ENCODE measurements at regions not wholly inside any gene's neighbourhood (a gene's known extent, or its start where the extent isn't known, plus 50 kb on each side); places are given as distances from the start of the nearest gene placed in this dataset.
"Not testable (repeated sequence)": the region's sequence is repeated elsewhere in the genome, so short reads cannot be mapped to it uniquely, and the experiment has no call there.

DNA sequence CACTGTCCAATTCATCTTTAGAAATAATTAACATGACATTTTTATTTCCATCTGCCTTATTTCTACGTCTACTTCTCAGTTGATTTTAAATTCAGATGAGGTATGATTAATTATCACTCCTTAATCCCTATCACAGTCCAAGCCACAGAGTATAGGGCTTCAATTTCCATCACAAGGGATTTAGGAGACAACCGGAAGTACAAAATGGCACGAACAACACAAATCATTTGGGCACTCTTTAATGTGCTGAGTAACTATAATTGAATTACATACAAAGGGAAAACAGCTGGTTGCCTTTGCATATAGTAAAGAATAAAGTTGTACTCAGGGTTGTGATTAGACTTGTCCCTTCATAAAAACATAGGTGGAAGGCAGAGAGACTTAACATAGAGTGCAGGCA is 290.4 kb upstream of the MAGEB16 start:
- Mint-ChIP-seq H3K27me3 (ENCODE audit: unreplicated experiment) (no peaks in the 10 kb centered on the region), H3K4me1 (ENCODE audit: low read depth, unreplicated experiment) (no peaks in the 10 kb centered on the region), H3K27ac (ENCODE audit: unreplicated experiment) (no peak overlapping the region), H3K4me3 (ENCODE audit: unreplicated experiment) (no peak overlapping the region), H3K9me3 (ENCODE audit: unreplicated experiment) (no peaks in the 10 kb centered on the region), H3K36me3 (ENCODE audit: unreplicated experiment) (no peaks in the 10 kb centered on the region)
- no peak for DNase-seq
- TF ChIP-seq, protein P1, sequence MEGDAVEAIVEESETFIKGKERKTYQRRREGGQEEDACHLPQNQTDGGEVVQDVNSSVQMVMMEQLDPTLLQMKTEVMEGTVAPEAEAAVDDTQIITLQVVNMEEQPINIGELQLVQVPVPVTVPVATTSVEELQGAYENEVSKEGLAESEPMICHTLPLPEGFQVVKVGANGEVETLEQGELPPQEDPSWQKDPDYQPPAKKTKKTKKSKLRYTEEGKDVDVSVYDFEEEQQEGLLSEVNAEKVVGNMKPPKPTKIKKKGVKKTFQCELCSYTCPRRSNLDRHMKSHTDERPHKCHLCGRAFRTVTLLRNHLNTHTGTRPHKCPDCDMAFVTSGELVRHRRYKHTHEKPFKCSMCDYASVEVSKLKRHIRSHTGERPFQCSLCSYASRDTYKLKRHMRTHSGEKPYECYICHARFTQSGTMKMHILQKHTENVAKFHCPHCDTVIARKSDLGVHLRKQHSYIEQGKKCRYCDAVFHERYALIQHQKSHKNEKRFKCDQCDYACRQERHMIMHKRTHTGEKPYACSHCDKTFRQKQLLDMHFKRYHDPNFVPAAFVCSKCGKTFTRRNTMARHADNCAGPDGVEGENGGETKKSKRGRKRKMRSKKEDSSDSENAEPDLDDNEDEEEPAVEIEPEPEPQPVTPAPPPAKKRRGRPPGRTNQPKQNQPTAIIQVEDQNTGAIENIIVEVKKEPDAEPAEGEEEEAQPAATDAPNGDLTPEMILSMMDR (IDR thresholded peaks at IDR 0.05; ENCODE audit: partially characterized antibody, unreplicated experiment): no peak

DNA sequence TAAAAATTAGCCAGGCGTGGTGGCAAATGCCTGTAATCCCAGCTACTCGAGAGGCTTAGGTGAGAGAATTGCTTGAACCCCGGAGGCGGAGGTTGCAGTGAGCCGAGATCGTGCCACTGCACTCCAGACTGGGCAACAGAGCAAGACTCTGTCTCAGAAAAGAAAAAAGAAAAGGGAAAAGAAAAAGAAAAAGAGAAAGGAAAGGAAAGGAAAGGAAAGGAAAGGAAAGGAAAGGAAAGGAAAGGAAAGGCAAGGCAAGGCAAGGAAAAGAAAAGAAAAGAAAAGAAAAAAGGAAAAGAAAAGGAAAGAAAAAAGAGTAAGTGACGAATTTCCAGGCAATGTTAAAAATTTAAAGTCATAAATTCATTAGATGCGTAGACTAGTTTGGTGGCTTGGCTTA is 250.1 kb upstream of the MAGEB16 start:
- not testable (repeated sequence) for H3K4me1 Mint-ChIP-seq (ENCODE audit: low read depth, unreplicated experiment); DNase-seq

DNA sequence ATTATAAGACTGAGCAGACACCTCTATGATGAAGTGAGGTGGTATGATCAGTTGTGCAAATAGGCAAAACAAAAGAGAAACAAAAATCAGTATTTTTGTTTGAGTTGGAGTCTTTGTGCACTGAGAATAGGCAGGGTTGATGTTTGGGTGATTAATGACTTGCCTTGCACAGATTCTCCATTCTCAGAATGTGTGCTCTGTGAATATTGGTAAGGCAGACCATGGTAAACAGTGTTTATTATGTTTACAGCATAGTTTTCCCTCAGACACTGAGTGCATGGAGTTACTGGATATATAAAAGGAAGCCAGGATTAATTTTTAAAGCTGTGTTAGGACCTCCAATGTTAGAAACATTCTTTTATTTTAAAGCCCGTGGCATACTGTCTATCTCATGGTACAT is 240.2 kb upstream of the MAGEB16 start:
- Mint-ChIP-seq H3K27ac (ENCODE audit: unreplicated experiment) (no peak overlapping the region), H3K27me3 (ENCODE audit: unreplicated experiment) (no peaks in the 10 kb centered on the region), H3K4me3 (ENCODE audit: unreplicated experiment) (no peak overlapping the region), H3K9me3 (ENCODE audit: unreplicated experiment) (no peaks in the 10 kb centered on the region), H3K36me3 (ENCODE audit: unreplicated experiment) (no peaks in the 10 kb centered on the region), H3K4me1 (ENCODE audit: low read depth, unreplicated experiment) (no peaks in the 10 kb centered on the region)
- TF ChIP-seq, protein P1 (IDR thresholded peaks at IDR 0.05; ENCODE audit: partially characterized antibody, unreplicated experiment): no peak
- no peak for DNase-seq

More for the DNA sequence above, 250.1 kb upstream of the MAGEB16 start:
- H3K9me3 Mint-ChIP-seq (ENCODE audit: unreplicated experiment); H3K27ac Mint-ChIP-seq (ENCODE audit: unreplicated experiment); H3K36me3 Mint-ChIP-seq (ENCODE audit: unreplicated experiment); H3K4me3 Mint-ChIP-seq (ENCODE audit: unreplicated experiment); H3K27me3 Mint-ChIP-seq (ENCODE audit: unreplicated experiment): not testable (repeated sequence)

DNA sequence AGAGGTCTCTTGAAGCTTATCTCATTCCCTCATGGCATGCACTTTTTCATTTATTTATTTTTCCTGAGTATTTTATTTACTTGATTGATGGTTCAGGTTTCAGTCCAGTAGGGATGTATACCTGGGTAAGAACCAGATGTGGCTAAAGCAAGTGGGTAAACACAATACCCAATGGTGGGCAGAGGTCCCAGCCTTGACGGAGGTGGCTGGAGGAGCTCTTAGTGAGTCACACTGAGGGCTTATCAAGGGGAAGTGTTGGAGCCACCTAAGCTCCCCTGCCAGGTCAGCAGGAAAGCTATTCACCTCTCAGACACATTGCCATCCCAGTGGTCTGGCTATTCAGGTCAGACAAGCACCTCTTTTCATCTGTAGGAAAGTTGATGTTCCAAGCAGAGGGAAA is 236.2 kb upstream of the MAGEB16 start:
- DNase-seq: no peak
- TF ChIP-seq, protein P1 (IDR thresholded peaks at IDR 0.05; ENCODE audit: partially characterized antibody, unreplicated experiment): no peak
- Mint-ChIP-seq H3K27me3 (ENCODE audit: unreplicated experiment) (no peaks in the 10 kb centered on the region), H3K27ac (ENCODE audit: unreplicated experiment) (no peak overlapping the region), H3K4me3 (ENCODE audit: unreplicated experiment) (no peak overlapping the region), H3K9me3 (ENCODE audit: unreplicated experiment) (no peaks in the 10 kb centered on the region), H3K36me3 (ENCODE audit: unreplicated experiment) (no peaks in the 10 kb centered on the region), H3K4me1 (ENCODE audit: low read depth, unreplicated experiment) (no peaks in the 10 kb centered on the region)

DNA sequence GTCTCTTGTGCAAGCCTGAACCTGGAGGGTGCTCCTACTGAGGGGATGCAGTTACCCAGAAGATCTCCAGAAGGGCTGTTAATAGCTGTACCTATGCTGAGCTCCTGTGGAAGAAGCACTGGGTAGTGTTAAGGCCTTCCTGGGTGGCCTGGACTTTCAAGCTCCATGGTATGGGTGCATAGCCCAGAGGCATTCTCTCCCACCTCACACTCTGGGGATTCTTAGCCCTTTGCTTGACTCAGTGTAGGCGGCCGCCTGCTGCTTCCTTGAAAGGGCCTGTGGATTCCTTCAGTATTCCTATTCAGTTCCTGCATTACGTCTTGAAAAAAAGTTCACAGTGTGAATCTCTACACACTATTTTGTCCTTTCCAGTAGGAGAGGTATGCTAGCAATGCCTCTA is 235.7 kb upstream of the MAGEB16 start:
- Mint-ChIP-seq H3K36me3 (ENCODE audit: unreplicated experiment) (no peaks in the 10 kb centered on the region), H3K9me3 (ENCODE audit: unreplicated experiment) (no peaks in the 10 kb centered on the region), H3K4me1 (ENCODE audit: low read depth, unreplicated experiment) (no peaks in the 10 kb centered on the region), H3K27ac (ENCODE audit: unreplicated experiment) (no peak overlapping the region), H3K27me3 (ENCODE audit: unreplicated experiment) (no peaks in the 10 kb centered on the region), H3K4me3 (ENCODE audit: unreplicated experiment) (no peak overlapping the region)
- TF ChIP-seq, protein P1 (IDR thresholded peaks at IDR 0.05; ENCODE audit: partially characterized antibody, unreplicated experiment): no peak
- DNase-seq: no peak

DNA sequence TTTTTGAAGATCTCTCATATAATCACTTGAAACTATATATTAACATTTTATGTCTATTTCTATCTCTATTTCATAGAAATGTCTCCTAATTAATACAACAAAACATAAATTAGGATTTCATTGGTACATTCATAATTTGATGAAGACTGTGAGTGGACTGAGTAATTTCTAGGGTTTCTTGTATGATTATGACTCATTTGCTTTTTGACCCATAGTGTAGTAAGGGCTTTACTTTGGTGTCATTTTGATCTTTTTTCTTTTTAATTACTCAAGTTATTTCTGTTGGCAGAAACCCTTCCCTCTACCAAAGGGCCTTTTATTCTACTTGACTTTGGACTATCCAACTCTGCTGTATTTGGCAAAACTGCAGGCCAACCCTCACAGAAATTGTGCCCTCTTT is 207.9 kb upstream of the MAGEB16 start:
- H3K9me3 Mint-ChIP-seq (ENCODE audit: unreplicated experiment): no peaks in the 10 kb centered on the region

DNA sequence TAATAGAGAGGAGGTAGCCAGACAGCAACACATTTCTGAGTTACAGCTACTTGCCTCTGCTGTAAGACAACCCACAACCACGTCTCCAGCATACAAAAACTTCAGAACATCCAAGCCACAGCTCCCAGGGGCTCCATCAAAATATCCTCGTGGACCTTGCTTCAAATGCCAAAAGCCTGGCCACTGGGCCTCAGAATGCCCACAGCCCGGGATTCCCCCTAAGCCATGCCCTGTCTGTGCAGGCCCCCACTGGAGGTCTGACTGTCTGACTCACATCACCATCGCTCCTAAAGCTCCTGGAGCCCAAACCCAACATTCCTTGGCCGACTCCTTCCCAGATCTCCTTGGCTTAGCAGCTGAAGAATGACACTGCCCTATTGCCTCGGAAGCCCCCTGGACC is 186.6 kb upstream of the MAGEB16 start:
- H3K27me3 Mint-ChIP-seq (ENCODE audit: unreplicated experiment); H3K4me1 Mint-ChIP-seq (ENCODE audit: low read depth, unreplicated experiment); DNase-seq: not testable (repeated sequence)

More for the DNA sequence above, 207.9 kb upstream of the MAGEB16 start:
- Mint-ChIP-seq H3K36me3 (ENCODE audit: unreplicated experiment) (no peaks in the 10 kb centered on the region), H3K4me3 (ENCODE audit: unreplicated experiment) (no peak overlapping the region), H3K27me3 (ENCODE audit: unreplicated experiment) (peaks cover 2% of the 10 kb centered on the region), H3K27ac (ENCODE audit: unreplicated experiment) (no peak overlapping the region), H3K4me1 (ENCODE audit: low read depth, unreplicated experiment) (no peaks in the 10 kb centered on the region)
- TF ChIP-seq, protein P1 (IDR thresholded peaks at IDR 0.05; ENCODE audit: partially characterized antibody, unreplicated experiment): no peak
- no peak for DNase-seq

More for the DNA sequence above, 186.6 kb upstream of the MAGEB16 start:
- H3K9me3 Mint-ChIP-seq (ENCODE audit: unreplicated experiment); H3K4me3 Mint-ChIP-seq (ENCODE audit: unreplicated experiment); H3K27ac Mint-ChIP-seq (ENCODE audit: unreplicated experiment); H3K36me3 Mint-ChIP-seq (ENCODE audit: unreplicated experiment): not testable (repeated sequence)

Measured in glutamatergic neuron (in vitro differentiated cells).